ENCODE measurements at regions not wholly inside any gene's neighbourhood (a gene's known extent, or its start where the extent isn't known, plus 50 kb on each side); places are given as distances from the start of the nearest gene placed in this dataset.

DNA sequence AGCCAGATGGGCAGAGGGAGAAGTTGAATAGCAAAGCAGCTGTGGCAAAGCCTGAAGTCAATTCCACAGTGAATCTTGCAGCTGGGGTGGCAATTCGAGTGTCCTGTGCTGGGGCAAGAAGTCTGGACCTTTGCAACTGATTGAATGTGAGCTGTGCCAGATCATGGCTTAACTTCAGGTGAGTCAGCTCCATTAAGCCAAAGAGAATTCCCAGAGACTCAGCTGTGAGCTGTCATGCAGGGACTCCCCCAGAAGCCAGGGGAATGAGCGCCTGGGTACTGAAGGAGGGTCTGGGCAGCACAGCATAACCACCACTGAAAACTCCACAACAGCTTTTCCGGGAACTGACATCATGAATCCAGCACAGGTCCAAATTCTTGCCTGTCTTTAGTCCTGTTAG is 153.5 kb upstream of the TRPC7 start (continued):
- no peak for TF ChIP-seq EZH2phosphoT487 (IDR thresholded peaks at IDR 0.05; ENCODE audit: unreplicated experiment)
- no peak for TF ChIP-seq JUNB (IDR thresholded peaks at IDR 0.05; ENCODE audit: unreplicated experiment)
- TF ChIP-seq ZNF114 (CRISPR knock-in tag; IDR thresholded peaks at IDR 0.05) = no peak
- TF ChIP-seq, protein P1, sequence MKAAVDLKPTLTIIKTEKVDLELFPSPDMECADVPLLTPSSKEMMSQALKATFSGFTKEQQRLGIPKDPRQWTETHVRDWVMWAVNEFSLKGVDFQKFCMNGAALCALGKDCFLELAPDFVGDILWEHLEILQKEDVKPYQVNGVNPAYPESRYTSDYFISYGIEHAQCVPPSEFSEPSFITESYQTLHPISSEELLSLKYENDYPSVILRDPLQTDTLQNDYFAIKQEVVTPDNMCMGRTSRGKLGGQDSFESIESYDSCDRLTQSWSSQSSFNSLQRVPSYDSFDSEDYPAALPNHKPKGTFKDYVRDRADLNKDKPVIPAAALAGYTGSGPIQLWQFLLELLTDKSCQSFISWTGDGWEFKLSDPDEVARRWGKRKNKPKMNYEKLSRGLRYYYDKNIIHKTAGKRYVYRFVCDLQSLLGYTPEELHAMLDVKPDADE (IDR thresholded peaks at IDR 0.05) = no peak
- TF ChIP-seq, protein P2, sequence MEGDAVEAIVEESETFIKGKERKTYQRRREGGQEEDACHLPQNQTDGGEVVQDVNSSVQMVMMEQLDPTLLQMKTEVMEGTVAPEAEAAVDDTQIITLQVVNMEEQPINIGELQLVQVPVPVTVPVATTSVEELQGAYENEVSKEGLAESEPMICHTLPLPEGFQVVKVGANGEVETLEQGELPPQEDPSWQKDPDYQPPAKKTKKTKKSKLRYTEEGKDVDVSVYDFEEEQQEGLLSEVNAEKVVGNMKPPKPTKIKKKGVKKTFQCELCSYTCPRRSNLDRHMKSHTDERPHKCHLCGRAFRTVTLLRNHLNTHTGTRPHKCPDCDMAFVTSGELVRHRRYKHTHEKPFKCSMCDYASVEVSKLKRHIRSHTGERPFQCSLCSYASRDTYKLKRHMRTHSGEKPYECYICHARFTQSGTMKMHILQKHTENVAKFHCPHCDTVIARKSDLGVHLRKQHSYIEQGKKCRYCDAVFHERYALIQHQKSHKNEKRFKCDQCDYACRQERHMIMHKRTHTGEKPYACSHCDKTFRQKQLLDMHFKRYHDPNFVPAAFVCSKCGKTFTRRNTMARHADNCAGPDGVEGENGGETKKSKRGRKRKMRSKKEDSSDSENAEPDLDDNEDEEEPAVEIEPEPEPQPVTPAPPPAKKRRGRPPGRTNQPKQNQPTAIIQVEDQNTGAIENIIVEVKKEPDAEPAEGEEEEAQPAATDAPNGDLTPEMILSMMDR (conservative IDR thresholded peaks at IDR 0.05; ENCODE audit: low read depth in 2 of 2) = no peak
- TF ChIP-seq EZH2 (IDR thresholded peaks at IDR 0.05; ENCODE audit: low read depth, unreplicated experiment) = no peak
- TF ChIP-seq REST (IDR thresholded peaks at IDR 0.05; ENCODE audit: unreplicated experiment) = no peak

DNA sequence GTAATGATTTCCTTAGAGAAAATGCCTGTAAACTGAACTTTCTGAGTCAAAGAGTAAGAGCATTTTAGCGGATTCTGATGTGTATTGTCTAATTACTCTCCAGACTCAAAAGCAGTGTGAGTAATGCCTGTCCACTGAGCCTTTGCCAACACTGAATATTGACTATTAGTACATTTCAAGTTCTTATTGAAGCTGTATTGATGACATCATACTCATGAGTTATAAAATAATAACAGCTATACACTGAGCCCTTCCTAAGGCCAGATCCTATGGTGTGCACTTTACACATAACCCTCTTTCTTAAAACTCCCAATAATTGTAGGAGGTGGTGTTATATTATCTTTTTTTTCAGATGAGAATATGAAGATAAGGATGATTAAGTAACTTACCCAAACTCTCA is 152.8 kb upstream of the TRPC7 start:
- no peak for ATAC-seq
- Histone ChIP-seq H3K27ac (ENCODE audit: low read depth) (no peak overlapping the region), H3K9me2 (ENCODE audit: insufficient read depth) (peaks cover 8% of the 10 kb centered on the region; the same call in 1 of the 2 replicates), H3K79me2 (replicated peaks; ENCODE audit: insufficient read depth) (no peaks in the 10 kb centered on the region), H3K4me2 (no peak overlapping the region), H3K4me3 (no peak overlapping the region), H3F3A (replicated peaks; ENCODE audit: low read depth) (no peaks in the 10 kb centered on the region), H3K4me1 (ENCODE audit: insufficient read depth) (peaks cover 8% of the 10 kb centered on the region), H4K20me1 (replicated peaks; ENCODE audit: insufficient read depth) (no peaks in the 10 kb centered on the region), H3K27me3 (ENCODE audit: insufficient read depth) (no peaks in the 10 kb centered on the region), H3K36me3 (ENCODE audit: insufficient read depth) (no peaks in the 10 kb centered on the region), H2AFZ (no peak overlapping the region)
- peaks cover 41% of the 10 kb centered on the region for H3K4me1 Mint-ChIP-seq
- peaks cover 2% of the 10 kb centered on the region for H3K27me3 Mint-ChIP-seq (ENCODE audit: insufficient read depth, low read depth, poor library complexity)
- TF ChIP-seq ZNF331 (CRISPR knock-in tag; IDR thresholded peaks at IDR 0.05; ENCODE audit: low read depth) (no peak), JUNB (IDR thresholded peaks at IDR 0.05; ENCODE audit: unreplicated experiment) (no peak), STAT1 (IDR thresholded peaks at IDR 0.05; ENCODE audit: unreplicated experiment) (no peak), ZNF114 (CRISPR knock-in tag; IDR thresholded peaks at IDR 0.05) (no peak)
- TF ChIP-seq, protein P1 (IDR thresholded peaks at IDR 0.05) = no peak
- H3K27ac Mint-ChIP-seq = no peak overlapping the region
- H3K4me3 Mint-ChIP-seq = no peak overlapping the region
- DNase-seq (ENCODE audit: low spot score) = no peak
- peaks cover 6% of the 10 kb centered on the region; the same call in 1 of the 3 replicates for H3K36me3 Mint-ChIP-seq (ENCODE audit: low read depth)
- H3K9me3 Mint-ChIP-seq = no peaks in the 10 kb centered on the region

Data from GM23338 (cell line).